NCI-H1436 (cell line): ENCODE measurements at regions not wholly inside any gene's neighbourhood (a gene's known extent, or its start where the extent isn't known, plus 50 kb on each side); places are given as distances from the start of the nearest gene placed in this dataset.

Experiments used
- DNase-seq: peaks from one replicate; lab custom pipeline; 2025; lab: John Stamatoyannopoulos, UW

DNA sequence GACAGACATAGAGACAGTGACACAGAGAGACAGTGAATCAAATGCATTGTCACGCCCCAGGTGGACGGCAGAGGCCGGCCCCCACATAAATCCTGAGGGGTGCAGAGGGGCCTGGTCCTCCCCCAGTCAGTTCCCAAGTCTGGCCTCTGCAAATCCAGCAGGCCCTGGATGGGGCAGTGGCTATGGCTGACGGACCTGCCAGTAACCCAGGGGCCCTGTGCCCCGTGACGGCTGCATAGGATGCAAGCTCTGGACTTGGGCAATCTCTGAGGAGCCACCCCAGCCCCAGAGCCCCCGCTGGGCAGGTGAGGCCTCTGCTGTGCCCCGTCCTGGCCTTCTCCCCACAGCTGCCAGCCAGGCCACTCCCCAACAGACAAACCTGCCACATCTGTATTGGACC is 204.5 kb downstream of the BRD1 start:
- DNase-seq = no peak

DNA sequence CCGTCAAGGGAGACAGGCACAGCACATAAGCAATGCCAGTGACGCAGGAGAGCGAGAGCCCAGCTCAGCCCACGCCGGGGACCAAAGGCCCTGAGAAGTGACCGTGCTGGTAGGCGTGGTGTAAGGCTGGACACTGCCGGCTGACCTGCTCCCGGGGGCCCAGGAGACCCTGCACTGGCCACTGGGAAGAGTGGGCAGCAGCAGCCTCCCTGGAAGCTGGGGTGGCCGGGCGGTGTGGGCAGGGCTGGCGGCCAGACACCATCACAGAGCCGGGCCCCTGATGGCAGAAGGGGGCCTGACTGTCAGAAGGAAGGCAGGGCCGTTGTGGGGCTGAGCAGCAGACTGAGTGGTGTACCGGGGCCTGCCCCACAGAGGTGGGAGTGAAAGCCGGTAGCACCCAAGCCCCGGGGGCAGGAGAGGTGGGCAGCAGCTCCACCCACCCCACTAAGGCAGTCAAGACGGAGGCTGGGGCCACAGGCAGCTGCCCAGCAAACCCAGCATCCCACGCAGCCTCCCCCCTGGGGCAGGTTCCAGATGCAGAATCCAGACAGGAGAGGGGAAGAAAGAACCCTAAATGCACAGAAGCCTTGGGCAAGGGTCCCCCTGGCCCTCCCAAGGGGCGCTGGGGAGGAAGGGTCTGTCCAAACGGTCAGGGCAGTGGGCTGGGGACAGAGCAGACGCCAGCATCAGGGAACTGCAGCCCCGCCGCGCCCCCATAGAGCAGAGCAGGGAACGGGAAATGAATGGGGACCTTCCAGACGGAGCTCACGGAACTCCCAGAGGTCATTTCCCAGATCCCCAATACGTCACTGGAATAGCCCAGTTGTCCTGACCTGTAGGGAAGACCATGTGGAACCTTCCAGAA is 205.2 kb downstream of the BRD1 start:
- DNase-seq = no peak

- no peak for DNase-seq
Measured at GRCh38 chr22:49621601-49622210, 206.0 kb downstream of the BRD1 start.

- DNase-seq = no peak
Measured at GRCh38 chr22:49620666-49621065, 207.0 kb downstream of the BRD1 start.

DNA sequence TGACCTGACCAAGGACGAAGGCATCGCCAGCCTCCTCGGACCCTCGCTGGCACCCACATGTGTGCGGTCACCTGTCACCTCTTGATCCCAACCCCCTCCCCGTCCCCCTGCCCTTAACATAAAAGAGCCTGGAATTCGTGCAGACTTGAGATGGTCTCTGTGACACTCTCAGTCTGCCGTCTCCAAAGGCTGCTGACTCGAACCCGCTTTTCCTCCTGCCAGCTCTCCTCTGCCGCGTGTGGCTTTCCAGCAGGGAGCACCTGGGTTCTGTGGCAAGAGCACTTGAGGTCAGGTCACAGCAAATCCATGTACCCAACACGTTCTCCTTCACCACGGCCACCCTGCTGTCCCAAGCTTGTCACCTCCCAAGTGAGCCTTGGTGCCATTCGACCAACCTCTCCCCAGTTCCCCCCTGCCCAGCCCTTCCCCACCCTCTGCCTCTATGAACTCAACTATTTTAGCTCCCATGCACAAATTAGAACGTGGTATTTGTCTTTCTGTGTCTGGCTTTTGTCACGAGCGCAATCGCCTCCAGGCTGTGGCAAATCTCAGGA is 207.6 kb downstream of the BRD1 start:
- DNase-seq = no peak

DNA sequence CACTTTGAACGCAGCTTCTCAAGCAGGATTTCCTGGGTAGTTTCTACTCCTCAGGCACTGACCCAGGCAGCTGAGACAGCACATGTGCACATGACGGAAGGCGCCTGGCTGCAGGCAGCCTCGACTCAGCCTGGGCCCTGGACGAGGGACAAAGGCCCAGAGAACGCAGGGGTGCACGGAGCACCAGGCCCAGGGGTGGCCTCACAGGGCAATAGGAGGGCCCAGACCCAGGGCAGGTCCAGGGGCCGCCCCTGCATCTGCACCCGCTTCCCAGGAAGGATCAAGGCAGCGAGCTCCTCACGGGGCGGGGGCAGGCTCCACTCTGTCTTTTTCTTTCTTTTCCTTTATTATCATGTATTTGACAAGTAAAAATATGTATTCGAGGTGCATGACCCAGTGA is 208.4 kb downstream of the BRD1 start:
- DNase-seq = no peak

- no peak for DNase-seq
Measured at GRCh38 chr22:49618677-49618953, 209.1 kb downstream of the BRD1 start.

- no peak for DNase-seq
Measured at GRCh38 chr22:49617866-49618676, 209.6 kb downstream of the BRD1 start.

GRCh38 chr22:49617264-49617663 is 210.4 kb downstream of the BRD1 start:
- no peak for DNase-seq

DNA sequence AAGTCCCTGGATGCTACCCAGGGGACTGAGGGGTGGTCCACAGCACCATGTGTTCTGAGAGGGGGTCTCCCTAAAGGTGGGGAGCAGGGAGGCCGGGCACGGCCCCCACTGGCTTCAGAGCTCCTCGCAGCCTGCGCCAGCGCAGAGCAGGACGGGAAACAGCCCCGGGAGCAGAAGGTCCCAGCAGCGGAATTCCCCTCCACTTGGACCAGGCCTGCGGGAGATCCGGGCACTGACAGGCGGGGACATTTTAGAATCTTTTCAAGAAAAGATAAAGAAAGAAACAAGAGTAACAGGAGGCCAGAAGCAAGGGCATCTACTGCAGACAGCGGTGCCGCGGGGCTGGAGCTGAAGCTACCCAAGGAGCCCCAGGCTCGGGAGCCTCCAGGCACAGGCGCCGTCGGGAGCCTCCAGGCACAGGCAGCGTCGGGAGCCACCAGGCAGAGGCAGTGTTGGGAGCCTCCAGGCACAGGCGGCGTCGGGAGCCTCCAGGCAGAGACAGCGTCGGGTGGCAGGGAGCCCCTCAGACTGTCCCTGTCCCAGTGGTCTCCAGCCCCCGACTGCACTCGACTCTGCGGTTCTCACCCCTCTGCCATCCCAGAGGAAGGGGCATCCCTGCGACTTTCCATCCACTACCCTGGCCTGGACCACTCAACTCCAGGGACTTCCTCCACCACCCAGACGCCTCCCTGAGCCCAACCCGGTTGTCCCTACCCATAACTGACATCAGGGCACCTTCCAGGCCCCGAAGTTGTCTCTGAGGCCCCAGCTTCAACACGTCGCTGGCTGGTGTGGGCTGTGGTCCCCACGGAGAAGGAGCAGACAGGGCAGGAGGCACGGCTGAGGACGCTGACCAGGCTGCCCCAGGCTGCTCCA is 211.1 kb downstream of the BRD1 start:
- DNase-seq = no peak

DNA sequence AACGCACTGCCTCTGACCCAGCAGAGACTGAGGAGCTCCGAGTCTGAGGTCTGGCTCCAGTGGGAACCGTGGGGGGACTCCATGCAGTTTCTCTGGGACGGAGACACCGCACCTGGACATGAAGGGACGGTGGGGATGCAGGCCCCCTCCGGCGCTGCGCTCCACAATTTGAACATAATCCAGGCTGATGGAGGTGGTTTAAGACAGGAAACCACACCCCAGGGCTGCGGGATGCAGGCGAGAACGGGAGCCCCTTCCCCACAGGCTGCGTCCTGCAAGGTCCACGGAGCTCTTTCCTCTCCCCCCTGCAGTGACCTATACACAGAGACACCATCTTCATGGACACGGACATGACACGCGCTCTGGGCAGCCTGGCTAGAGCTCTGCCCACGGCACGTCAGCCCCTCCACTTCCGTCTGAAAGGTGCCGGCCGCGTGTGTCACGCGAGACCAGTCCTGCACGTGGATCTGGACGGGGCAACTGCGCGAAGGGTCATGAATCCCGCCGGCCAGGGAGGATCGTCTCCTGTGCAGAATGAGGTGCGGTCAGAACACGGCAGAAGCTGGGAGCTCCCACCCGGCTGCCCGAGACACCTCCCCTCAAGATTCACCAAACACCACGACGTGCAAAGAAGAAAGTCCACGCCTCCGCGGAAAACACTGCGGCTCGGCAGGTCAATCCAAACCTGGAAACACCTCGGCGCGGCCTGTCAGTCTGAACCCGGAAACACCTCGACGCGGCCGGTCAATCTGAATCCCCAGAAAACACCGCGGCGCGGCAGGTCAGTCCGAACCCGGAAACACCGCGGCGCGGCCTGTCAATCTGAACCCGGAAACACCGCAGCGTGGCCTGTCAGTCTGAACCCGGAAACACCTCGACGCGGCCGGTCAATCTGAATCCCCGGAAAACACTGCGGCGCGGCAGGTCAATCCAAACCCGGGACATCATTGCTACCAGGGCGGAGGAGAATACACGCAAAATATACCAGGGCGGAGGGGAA is 212.4 kb downstream of the BRD1 start:
- no peak for DNase-seq

- DNase-seq = no peak
Measured at GRCh38 chr22:49613511-49614270, 214.0 kb downstream of the BRD1 start.

GRCh38 chr22:49613108-49613507 is 214.6 kb downstream of the BRD1 start:
- DNase-seq = no peak

GRCh38 chr22:49609207-49609876 is 218.3 kb downstream of the BRD1 start:
- DNase-seq = no peak

GRCh38 chr22:49608660-49609059 is 219.0 kb downstream of the BRD1 start:
- DNase-seq = no peak

- DNase-seq = no peak
Measured at GRCh38 chr22:49608228-49608627, 219.4 kb downstream of the BRD1 start.

DNA sequence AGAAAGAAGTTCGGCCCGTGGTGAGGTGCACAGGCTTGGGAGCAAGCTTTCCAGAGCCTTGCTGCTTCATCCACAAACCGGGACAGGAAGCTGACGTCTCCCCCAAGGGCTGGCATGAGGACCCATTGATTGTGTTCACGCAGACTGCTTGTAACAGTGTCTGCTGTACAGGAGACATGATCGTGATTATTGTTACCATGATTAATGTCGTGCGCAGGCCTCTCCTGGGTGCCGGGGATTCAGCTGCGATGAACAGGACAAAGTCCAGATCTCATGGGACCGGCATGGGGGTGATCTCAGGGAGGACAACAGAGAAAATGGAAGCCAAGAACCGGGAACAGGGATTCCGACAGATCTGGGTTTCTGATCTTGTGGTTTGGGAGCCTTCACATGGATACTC is 219.9 kb downstream of the BRD1 start:
- no peak for DNase-seq

GRCh38 chr22:49606562-49607290 is 220.9 kb downstream of the BRD1 start:
- no peak for DNase-seq
